ENCODE measurements at regions not wholly inside any gene's neighbourhood (a gene's known extent, or its start where the extent isn't known, plus 50 kb on each side); places are given as distances from the start of the nearest gene placed in this dataset.

GRCh38 chrX:122046815-122047214 lies 999.4 kb downstream of the GLUD2 start:
- no peak for TF ChIP-seq ZNF654 (tag by site-specific recombination; IDR thresholded peaks at IDR 0.05; ENCODE audit: low read depth)
- no peak for TF ChIP-seq CTCF (tag by site-specific recombination; IDR thresholded peaks at IDR 0.05)
- no peak for TF ChIP-seq ZNF830 (tag by site-specific recombination; IDR thresholded peaks at IDR 0.05; ENCODE audit: low read depth)
- no peak for TF ChIP-seq ZBTB7A (tag by site-specific recombination; IDR thresholded peaks at IDR 0.05; ENCODE audit: low read depth)
